Mesothelial cell of epicardium (in vitro differentiated cells): ENCODE measurements at regions not wholly inside any gene's neighbourhood (a gene's known extent, or its start where the extent isn't known, plus 50 kb on each side); places are given as distances from the start of the nearest gene placed in this dataset.

Source experiments
- DNase-seq, 2 experiments: peaks; one replicate each; pipeline ENCODE4 v3.0.0; 2021; ENCODE audit warnings: low spot score in 2 of 2; ENCODE audit not compliant: unreplicated experiment in 2 of 2
- H3K27ac Mint-ChIP-seq: 2 replicates; pipeline ENCODE4 v1.8.0; 2021; ENCODE audit warnings: mixed read lengths
- H3K27me3 Mint-ChIP-seq: 2 replicates; pipeline ENCODE4 v1.8.0; 2021; ENCODE audit warnings: low read depth, mixed read lengths
- H3K36me3 Mint-ChIP-seq: 2 replicates; pipeline ENCODE4 v1.8.0; 2021; ENCODE audit warnings: mixed read lengths
- H3K4me1 Mint-ChIP-seq: 2 replicates; pipeline ENCODE4 v1.8.0; 2021; ENCODE audit warnings: mixed read lengths
- H3K4me3 Mint-ChIP-seq: 2 replicates; pipeline ENCODE4 v1.8.0; 2021; ENCODE audit warnings: mild to moderate bottlenecking, moderate library complexity, mixed read lengths
- H3K9me3 Mint-ChIP-seq: 2 replicates; pipeline ENCODE4 v1.8.0; 2021; ENCODE audit warnings: mixed read lengths
- TF ChIP-seq, protein P1 (sequence below): fragments of 200-600 bp; sonication (generic); IDR thresholded peaks from one replicate; pipeline ENCODE4 v1.5.0; 2021; ENCODE audit warnings: antibody characterized with exemption; ENCODE audit not compliant: unreplicated experiment

DNA sequence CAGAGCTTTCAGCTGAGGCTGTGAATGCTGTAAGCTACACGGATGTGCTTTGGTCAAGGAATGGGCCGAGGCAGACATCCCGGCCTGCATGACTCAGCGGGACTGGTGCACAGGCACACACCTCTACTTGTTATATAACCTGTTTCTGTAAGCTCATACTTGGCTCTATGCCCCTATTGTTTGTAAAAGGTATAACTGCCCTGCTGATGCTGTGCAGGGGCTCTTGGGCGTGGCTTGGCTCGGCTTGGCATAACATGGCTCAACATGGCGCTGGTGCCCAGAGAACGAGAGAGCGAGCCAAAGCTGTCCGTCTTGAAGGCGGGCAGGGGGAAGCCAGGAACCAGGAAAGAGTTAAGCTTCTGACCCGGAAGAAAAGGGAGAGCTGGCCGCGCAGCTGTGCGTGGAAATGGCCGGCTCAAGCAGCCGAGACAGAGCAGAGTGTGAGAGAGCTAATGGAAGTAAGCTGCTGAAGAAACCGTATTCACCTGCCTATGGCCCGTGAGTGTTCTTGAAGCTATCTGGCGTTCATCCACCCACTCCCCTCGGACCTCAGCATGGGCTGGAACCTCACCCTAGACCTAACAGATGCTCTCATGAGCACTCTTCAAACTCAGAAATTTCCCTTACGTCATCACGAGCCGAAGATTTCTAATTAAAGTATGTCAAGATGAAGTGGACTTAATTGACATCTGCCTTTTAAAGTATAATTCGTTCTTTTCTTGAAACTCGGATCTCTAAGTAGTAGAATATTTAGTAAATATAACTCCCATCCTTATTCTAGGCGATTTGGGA is 286.3 kb upstream of the AGA start:
- Mint-ChIP-seq H3K4me3 (no peak overlapping the region), H3K27me3 (no peaks in the 10 kb centered on the region), H3K27ac (no peak overlapping the region), H3K4me1 (no peaks in the 10 kb centered on the region), H3K36me3 (no peaks in the 10 kb centered on the region), H3K9me3 (peaks cover 10% of the 10 kb centered on the region)
- TF ChIP-seq, protein P1, sequence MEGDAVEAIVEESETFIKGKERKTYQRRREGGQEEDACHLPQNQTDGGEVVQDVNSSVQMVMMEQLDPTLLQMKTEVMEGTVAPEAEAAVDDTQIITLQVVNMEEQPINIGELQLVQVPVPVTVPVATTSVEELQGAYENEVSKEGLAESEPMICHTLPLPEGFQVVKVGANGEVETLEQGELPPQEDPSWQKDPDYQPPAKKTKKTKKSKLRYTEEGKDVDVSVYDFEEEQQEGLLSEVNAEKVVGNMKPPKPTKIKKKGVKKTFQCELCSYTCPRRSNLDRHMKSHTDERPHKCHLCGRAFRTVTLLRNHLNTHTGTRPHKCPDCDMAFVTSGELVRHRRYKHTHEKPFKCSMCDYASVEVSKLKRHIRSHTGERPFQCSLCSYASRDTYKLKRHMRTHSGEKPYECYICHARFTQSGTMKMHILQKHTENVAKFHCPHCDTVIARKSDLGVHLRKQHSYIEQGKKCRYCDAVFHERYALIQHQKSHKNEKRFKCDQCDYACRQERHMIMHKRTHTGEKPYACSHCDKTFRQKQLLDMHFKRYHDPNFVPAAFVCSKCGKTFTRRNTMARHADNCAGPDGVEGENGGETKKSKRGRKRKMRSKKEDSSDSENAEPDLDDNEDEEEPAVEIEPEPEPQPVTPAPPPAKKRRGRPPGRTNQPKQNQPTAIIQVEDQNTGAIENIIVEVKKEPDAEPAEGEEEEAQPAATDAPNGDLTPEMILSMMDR = no peak
- DNase-seq = no peak

DNA sequence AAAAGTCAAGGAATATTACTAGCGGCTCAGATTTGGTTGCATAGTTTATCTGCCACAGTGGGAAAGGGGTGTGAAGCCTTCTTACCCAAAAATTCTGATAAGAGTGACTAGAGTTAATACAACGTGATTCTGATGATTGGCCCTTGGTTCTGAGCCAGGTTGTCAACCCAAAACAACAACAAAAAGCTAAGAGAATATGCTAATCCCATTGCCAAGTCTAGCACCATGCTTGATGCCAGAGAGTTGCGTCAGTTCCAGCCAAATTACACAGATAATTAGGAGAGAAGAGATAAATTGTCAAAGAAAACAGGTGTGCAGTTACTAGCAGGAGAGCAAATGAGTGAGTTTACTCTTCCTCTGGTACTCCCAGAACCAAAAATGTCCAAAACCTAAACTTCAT is 287.4 kb upstream of the AGA start:
- H3K4me3 Mint-ChIP-seq = no peak overlapping the region
- peaks cover 14% of the 10 kb centered on the region for H3K9me3 Mint-ChIP-seq
- no peaks in the 10 kb centered on the region for H3K4me1 Mint-ChIP-seq
- TF ChIP-seq, protein P1 = no peak
- no peak for DNase-seq
- H3K27ac Mint-ChIP-seq = no peak overlapping the region
- no peaks in the 10 kb centered on the region for H3K36me3 Mint-ChIP-seq
- H3K27me3 Mint-ChIP-seq = no peaks in the 10 kb centered on the region

DNA sequence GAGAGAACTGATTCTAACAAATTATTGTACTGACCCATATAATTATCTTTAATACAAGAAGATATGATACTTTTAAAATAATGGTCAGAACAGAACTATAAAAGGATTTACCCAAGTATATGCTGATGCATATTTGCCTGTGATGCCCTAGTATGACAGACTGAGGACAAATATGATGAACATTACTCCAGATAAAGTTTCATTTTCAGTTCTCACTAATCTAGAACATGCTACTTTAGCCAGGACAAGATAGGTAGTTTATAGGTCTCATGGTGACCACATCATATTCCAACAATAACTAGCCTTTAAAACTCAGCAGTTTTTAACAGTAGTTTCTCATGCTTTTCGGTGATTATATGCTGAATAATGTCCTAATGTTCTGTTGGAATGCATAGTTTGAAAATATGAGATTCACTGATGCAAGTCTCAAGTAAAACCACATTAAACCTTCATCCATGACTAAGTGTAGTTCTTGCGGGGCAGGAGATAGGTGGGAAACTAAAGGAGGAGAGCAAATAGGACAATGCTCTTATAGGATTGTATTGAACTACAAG is 295.2 kb upstream of the AGA start:
- Mint-ChIP-seq H3K9me3 (peaks cover 6% of the 10 kb centered on the region), H3K4me3 (no peak overlapping the region), H3K36me3 (no peaks in the 10 kb centered on the region), H3K4me1 (no peaks in the 10 kb centered on the region), H3K27ac (no peak overlapping the region), H3K27me3 (no peaks in the 10 kb centered on the region)
- no peak for DNase-seq
- TF ChIP-seq, protein P1 = no peak

DNA sequence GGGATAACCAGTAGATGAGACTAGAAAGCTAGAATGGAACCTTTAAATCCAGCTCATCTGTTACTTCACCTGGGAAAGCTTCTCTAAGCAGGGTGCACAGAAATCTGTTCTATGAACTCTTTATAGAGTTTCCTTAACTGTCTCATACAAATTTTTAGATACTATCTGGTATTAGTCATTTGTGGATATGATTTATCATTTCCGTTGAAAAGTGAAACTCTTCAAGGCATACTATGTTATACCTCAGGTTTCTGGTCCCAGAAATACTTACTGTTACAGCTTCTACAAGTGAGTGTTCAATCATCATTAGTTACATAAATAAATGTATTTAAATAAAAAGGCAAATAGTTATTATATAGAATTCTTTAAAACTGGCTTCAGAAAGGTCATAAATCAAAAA is 298.3 kb upstream of the AGA start:
- Mint-ChIP-seq H3K27ac (no peak overlapping the region), H3K9me3 (no peaks in the 10 kb centered on the region), H3K27me3 (no peaks in the 10 kb centered on the region), H3K36me3 (no peaks in the 10 kb centered on the region), H3K4me3 (no peak overlapping the region), H3K4me1 (no peaks in the 10 kb centered on the region)
- TF ChIP-seq, protein P1 = no peak
- no peak for DNase-seq

DNA sequence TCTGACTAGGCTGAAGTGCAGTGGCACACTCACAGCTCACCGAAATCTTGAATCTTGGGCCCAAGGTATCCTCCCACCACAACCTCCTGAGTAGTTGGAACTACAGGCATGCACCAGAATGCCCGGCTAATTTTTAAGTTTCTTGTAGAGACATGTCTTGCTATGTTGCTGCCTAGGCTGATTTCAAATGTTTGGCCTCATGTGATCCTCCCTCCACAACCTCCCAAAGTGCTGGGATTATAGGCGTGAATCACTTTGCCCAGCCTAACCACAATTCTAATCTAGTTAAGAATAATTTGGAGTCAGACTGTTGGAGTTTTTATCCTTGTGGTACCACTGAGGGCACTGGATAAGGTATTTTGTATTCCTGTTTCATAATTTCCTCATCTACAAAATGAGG is 317.5 kb upstream of the AGA start:
- Mint-ChIP-seq H3K27ac (no peak overlapping the region), H3K4me3 (no peak overlapping the region), H3K4me1 (no peaks in the 10 kb centered on the region), H3K36me3 (no peaks in the 10 kb centered on the region), H3K27me3 (no peaks in the 10 kb centered on the region), H3K9me3 (no peaks in the 10 kb centered on the region)
- no peak for DNase-seq
- TF ChIP-seq, protein P1 = no peak
